Progenitor cell of endocrine pancreas (in vitro differentiated cells): ENCODE measurements at regions not wholly inside any gene's neighbourhood (a gene's known extent, or its start where the extent isn't known, plus 50 kb on each side); places are given as distances from the start of the nearest gene placed in this dataset.
A peak's percentile ranks its signal among the peaks of the same experiment; 100 is the strongest.

Source experiments
- DNase-seq: peaks from one replicate; pipeline ENCODE4 v3.0.0; 2021; ENCODE audit warnings: low spot score; ENCODE audit not compliant: unreplicated experiment
- H3K27ac Mint-ChIP-seq: 2 replicates; pipeline ENCODE4 v1.8.0; 2021; ENCODE audit warnings: mild to moderate bottlenecking, moderate library complexity, mixed read lengths
- H3K27me3 Mint-ChIP-seq: 2 replicates; pipeline ENCODE4 v1.8.0; 2021; ENCODE audit warnings: mixed read lengths
- H3K36me3 Mint-ChIP-seq: 2 replicates; pipeline ENCODE4 v1.8.0; 2022; ENCODE audit warnings: mixed read lengths; ENCODE audit not compliant: insufficient read depth
- H3K4me1 Mint-ChIP-seq: 2 replicates; pipeline ENCODE4 v1.8.0; 2021; ENCODE audit warnings: low read depth, mixed read lengths
- H3K4me3 Mint-ChIP-seq: 2 replicates; pipeline ENCODE4 v1.8.0; 2021; ENCODE audit warnings: low read depth, mild to moderate bottlenecking, moderate library complexity, mixed read lengths
- H3K9me3 Mint-ChIP-seq: 2 replicates; pipeline ENCODE4 v1.8.0; 2021; ENCODE audit warnings: low read depth, mixed read lengths
- TF ChIP-seq, protein P1 (sequence below): fragments of 200-600 bp; sonication (generic); IDR thresholded peaks from one replicate; pipeline ENCODE4 v1.5.0; 2021; ENCODE audit warnings: antibody characterized with exemption, mild to moderate bottlenecking; ENCODE audit not compliant: unreplicated experiment

DNA sequence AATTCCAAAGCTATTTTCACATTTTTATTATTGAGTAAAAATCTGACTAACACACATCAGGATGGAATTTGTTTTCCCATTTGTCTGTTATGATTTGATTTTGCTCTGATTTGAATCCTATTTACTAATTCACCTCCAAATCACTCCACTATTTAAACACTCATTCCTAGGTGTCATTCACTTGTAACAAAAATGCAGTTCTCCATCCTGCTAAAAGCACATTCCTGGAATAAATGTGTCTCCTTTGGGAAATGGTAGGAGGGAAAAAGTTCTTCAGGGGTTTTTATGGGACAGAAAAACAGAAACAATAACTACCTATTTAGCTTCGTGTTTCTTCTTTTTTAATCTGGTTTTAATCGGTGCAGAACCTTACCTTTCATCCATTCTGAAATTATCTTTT lies 494.1 kb upstream of the CITED2 start:
- H3K36me3 Mint-ChIP-seq = no peaks in the 10 kb centered on the region
- peaks cover 15% of the 10 kb centered on the region for H3K4me1 Mint-ChIP-seq
- no peaks in the 10 kb centered on the region for H3K9me3 Mint-ChIP-seq
- DNase-seq = no peak
- peak overlapping the region; percentile 30 for H3K27ac Mint-ChIP-seq
- H3K27me3 Mint-ChIP-seq = no peaks in the 10 kb centered on the region
- TF ChIP-seq, protein P1, sequence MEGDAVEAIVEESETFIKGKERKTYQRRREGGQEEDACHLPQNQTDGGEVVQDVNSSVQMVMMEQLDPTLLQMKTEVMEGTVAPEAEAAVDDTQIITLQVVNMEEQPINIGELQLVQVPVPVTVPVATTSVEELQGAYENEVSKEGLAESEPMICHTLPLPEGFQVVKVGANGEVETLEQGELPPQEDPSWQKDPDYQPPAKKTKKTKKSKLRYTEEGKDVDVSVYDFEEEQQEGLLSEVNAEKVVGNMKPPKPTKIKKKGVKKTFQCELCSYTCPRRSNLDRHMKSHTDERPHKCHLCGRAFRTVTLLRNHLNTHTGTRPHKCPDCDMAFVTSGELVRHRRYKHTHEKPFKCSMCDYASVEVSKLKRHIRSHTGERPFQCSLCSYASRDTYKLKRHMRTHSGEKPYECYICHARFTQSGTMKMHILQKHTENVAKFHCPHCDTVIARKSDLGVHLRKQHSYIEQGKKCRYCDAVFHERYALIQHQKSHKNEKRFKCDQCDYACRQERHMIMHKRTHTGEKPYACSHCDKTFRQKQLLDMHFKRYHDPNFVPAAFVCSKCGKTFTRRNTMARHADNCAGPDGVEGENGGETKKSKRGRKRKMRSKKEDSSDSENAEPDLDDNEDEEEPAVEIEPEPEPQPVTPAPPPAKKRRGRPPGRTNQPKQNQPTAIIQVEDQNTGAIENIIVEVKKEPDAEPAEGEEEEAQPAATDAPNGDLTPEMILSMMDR = no peak
- H3K4me3 Mint-ChIP-seq = no peak overlapping the region

DNA sequence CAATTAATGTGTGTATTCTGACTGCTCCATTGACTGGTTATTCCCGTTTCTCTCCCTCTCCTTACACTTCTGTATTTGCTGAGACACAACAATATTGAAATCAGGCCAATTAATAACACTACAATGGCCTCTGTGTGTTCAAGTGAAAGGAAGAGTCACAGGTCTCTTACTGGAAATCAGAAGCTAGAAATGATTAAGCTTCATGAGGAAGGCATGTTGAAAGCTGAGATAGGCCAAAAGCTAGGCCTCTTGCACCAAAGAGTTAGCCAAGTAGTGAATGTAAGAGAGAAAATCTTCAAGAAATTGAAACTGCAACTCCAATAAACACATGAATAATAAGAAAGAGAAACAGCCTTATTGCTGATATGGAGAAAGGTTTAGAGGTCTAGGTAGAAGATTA lies 489.5 kb upstream of the CITED2 start:
- no peak for DNase-seq
- Mint-ChIP-seq H3K36me3 (no peaks in the 10 kb centered on the region), H3K27me3 (no peaks in the 10 kb centered on the region), H3K9me3 (peaks cover 4% of the 10 kb centered on the region), H3K4me3 (no peak overlapping the region), H3K27ac (no peak overlapping the region), H3K4me1 (peaks cover 7% of the 10 kb centered on the region)
- TF ChIP-seq, protein P1 = no peak

DNA sequence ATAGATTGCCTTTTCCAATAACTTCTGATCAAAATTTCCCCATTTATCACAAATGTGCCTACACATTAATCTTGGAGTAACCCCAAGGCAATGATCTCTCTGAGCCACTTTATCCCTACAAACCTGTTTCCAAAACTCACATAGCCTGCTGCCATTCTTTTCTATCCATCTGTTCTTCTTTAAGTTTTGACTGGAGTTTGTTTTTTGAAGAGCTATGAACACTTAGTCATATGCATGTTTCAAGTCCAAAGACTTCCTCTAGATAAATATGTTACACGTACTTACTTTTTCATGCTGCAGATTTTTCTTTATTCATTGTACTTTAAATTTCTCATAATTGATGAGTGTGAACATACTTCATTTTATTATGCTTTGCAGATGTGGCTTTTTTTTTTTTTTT lies 488.9 kb upstream of the CITED2 start:
- no peak overlapping the region for H3K27ac Mint-ChIP-seq
- no peaks in the 10 kb centered on the region for H3K27me3 Mint-ChIP-seq
- peaks cover 5% of the 10 kb centered on the region for H3K4me1 Mint-ChIP-seq
- TF ChIP-seq, protein P1 = no peak
- peaks cover 4% of the 10 kb centered on the region for H3K9me3 Mint-ChIP-seq
- no peaks in the 10 kb centered on the region for H3K36me3 Mint-ChIP-seq
- no peak for DNase-seq
- no peak overlapping the region for H3K4me3 Mint-ChIP-seq

DNA sequence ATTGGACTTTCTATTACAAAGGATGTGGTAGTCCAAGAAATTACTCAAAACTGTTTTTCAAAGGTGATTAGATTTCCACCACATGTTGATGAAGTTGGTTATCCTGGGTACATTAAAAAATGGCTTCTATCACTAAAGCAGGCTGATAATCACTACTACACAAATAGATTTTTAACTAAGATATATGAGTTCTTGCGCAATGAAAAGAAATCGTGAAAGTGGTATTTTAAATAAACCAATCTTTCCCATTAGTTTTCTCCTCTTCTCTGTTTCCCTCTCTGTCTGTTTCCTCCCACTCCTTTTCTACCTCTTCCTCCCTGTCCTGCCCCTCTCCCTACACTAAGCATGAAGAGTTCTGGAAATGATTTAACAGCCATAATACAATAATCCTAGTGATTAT lies 487.9 kb upstream of the CITED2 start:
- Mint-ChIP-seq H3K4me3 (no peak overlapping the region), H3K36me3 (no peaks in the 10 kb centered on the region), H3K27me3 (no peaks in the 10 kb centered on the region), H3K4me1 (peaks cover 7% of the 10 kb centered on the region), H3K9me3 (peaks cover 4% of the 10 kb centered on the region), H3K27ac (no peak overlapping the region)
- TF ChIP-seq, protein P1 = no peak
- DNase-seq = no peak

DNA sequence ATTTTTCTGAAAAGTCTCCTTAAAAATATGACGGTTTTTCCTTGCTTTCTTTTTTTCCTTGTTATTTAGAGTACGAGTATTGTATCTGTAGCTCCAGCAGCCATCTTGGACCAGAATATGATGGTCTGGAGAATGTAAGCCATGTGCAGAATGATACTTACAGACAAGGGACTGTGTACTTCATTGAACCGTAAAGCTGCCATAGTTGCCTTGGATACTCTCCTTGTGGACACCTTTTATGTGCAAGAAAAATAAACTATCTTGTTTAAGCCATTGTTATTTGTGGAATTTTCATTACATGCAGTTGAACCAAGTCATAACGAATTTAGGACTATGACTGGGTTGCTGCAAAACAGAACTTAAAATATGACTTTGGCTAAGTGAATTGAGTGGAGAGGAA lies 485.8 kb upstream of the CITED2 start:
- peaks cover 4% of the 10 kb centered on the region for H3K9me3 Mint-ChIP-seq
- DNase-seq = no peak
- TF ChIP-seq, protein P1 = no peak
- no peak overlapping the region for H3K4me3 Mint-ChIP-seq
- no peaks in the 10 kb centered on the region for H3K36me3 Mint-ChIP-seq
- H3K27ac Mint-ChIP-seq = no peak overlapping the region
- no peaks in the 10 kb centered on the region for H3K27me3 Mint-ChIP-seq
- H3K4me1 Mint-ChIP-seq = peaks cover 24% of the 10 kb centered on the region
